Hepatocyte (in vitro differentiated cells): ENCODE measurements at regions not wholly inside any gene's neighbourhood (a gene's known extent, or its start where the extent isn't known, plus 50 kb on each side); places are given as distances from the start of the nearest gene placed in this dataset.

Source experiments
- DNase-seq: peaks from one replicate; pipeline ENCODE4 v3.0.0-alpha.2; 2016; ENCODE audit warnings: low spot score
- H2AFZ ChIP-seq: fragments of 200-600 bp; sonication (generic); 2 replicates; pipeline ENCODE4 v1.6.0; 2016; ENCODE audit warnings: antibody characterized with exemption, mild to moderate bottlenecking
- H3K27ac ChIP-seq: fragments of 200-600 bp; sonication (generic); 2 replicates; pipeline ENCODE4 v1.5.1; 2016; ENCODE audit warnings: mild to moderate bottlenecking
- H3K27me3 ChIP-seq: fragments of 200-600 bp; sonication (generic); 2 replicates; pipeline ENCODE4 v1.6.1; 2016
- H3K36me3 ChIP-seq: fragments of 200-600 bp; sonication (generic); replicated peaks from 2 replicates; pipeline ENCODE4 v1.5.1; 2016; ENCODE audit warnings: low read depth; ENCODE audit not compliant: insufficient read depth
- H3K4me1 ChIP-seq: fragments of 200-600 bp; sonication (generic); 2 replicates; pipeline ENCODE4 v1.5.1; 2016; ENCODE audit warnings: mild to moderate bottlenecking, moderate library complexity; ENCODE audit not compliant: insufficient read depth
- H3K4me2 ChIP-seq: fragments of 200-600 bp; sonication (generic); 2 replicates; pipeline ENCODE4 v1.6.0; 2016
- H3K4me3 ChIP-seq: fragments of 200-600 bp; sonication (generic); 2 replicates; pipeline ENCODE4 v1.5.1; 2016; ENCODE audit warnings: mild to moderate bottlenecking
- H3K79me2 ChIP-seq: fragments of 200-600 bp; sonication (generic); 2 replicates; pipeline ENCODE4 v1.6.0; 2017; ENCODE audit warnings: mild to moderate bottlenecking
- H3K9me2 ChIP-seq: fragments of 200-600 bp; sonication (generic); replicated peaks from 2 replicates; pipeline ENCODE4 v1.6.0; 2017; ENCODE audit warnings: mild to moderate bottlenecking; ENCODE audit not compliant: insufficient read depth
- H3K9me3 ChIP-seq: fragments of 200-600 bp; sonication (generic); 2 replicates; pipeline ENCODE4 v1.5.1; 2016; ENCODE audit warnings: low read depth, mild to moderate bottlenecking
- H4K20me1 ChIP-seq: fragments of 200-600 bp; sonication (generic); 2 replicates; pipeline ENCODE4 v1.6.0; 2016; ENCODE audit warnings: mild to moderate bottlenecking; ENCODE audit not compliant: insufficient read depth, poor library complexity, severe bottlenecking
- EZH2 ChIP-seq: fragments of 200-600 bp; sonication (generic); IDR thresholded peaks from 2 replicates; pipeline ENCODE4 v1.6.1; 2016; ENCODE audit warnings: antibody characterized with exemption, mild to moderate bottlenecking, borderline replicate concordance
- EZH2phosphoT487 ChIP-seq: fragments of 200-600 bp; sonication (generic); IDR thresholded peaks from one replicate; pipeline ENCODE4 v1.6.1; 2018; ENCODE audit warnings: antibody characterized with exemption, mild to moderate bottlenecking, low read depth, moderate library complexity; ENCODE audit not compliant: unreplicated experiment, severe bottlenecking
- WGBS: methylation state at CpG from one replicate; pipeline ENCODE4 v1.1.6; 2016; ENCODE audit warnings: low lambda C conversion rate; ENCODE audit errors: missing lambda C conversion rate; 5-methylcytosine and 5-hydroxymethylcytosine counted together
- TF ChIP-seq, protein P1 (sequence below): fragments of 200-600 bp; sonication (generic); IDR thresholded peaks from 2 replicates; pipeline ENCODE4 v1.5.1; 2016; ENCODE audit warnings: antibody characterized with exemption, mild to moderate bottlenecking; ENCODE audit not compliant: poor library complexity

DNA sequence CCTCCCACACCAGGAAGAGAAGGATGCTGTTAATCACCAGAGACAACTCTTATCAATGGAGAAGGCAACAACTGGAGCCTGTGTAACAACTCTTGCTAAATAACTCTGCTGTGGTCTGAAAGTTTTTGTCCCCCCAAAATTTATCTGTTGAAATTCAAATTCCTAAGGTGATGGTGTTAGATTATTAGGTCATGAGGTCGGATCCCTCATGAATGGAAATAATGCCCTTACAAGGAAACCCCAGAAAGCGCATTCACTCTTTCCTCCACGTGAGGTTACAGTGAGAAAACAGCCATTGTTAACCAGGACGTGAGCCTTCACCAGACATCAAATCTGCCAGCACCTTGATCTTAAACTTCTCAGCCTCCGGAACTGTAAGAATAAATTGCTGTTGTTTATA is 141.9 kb upstream of the CXADR start:
- H3K79me2 ChIP-seq, result no peaks in the 10 kb centered on the region
- no peaks in the 10 kb centered on the region for H3K36me3 ChIP-seq
- WGBS, result 31% methylated on average over 5 of the region's 5 CpGs
- H3K4me1 ChIP-seq, result no peaks in the 10 kb centered on the region
- no peaks in the 10 kb centered on the region for H3K9me2 ChIP-seq
- H3K4me2 ChIP-seq, result peak overlapping the region; percentile 5
- H3K4me3 ChIP-seq, result no peak overlapping the region
- TF ChIP-seq, protein P1, sequence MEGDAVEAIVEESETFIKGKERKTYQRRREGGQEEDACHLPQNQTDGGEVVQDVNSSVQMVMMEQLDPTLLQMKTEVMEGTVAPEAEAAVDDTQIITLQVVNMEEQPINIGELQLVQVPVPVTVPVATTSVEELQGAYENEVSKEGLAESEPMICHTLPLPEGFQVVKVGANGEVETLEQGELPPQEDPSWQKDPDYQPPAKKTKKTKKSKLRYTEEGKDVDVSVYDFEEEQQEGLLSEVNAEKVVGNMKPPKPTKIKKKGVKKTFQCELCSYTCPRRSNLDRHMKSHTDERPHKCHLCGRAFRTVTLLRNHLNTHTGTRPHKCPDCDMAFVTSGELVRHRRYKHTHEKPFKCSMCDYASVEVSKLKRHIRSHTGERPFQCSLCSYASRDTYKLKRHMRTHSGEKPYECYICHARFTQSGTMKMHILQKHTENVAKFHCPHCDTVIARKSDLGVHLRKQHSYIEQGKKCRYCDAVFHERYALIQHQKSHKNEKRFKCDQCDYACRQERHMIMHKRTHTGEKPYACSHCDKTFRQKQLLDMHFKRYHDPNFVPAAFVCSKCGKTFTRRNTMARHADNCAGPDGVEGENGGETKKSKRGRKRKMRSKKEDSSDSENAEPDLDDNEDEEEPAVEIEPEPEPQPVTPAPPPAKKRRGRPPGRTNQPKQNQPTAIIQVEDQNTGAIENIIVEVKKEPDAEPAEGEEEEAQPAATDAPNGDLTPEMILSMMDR, result no peak
- TF ChIP-seq EZH2phosphoT487, result no peak
- no peak for TF ChIP-seq EZH2
- H3K27ac ChIP-seq, result peak overlapping the region; percentile 29
- no peak for DNase-seq
- H3K27me3 ChIP-seq, result no peaks in the 10 kb centered on the region
- no peak overlapping the region for H2AFZ ChIP-seq
- H4K20me1 ChIP-seq, result no peaks in the 10 kb centered on the region
- no peaks in the 10 kb centered on the region for H3K9me3 ChIP-seq

DNA sequence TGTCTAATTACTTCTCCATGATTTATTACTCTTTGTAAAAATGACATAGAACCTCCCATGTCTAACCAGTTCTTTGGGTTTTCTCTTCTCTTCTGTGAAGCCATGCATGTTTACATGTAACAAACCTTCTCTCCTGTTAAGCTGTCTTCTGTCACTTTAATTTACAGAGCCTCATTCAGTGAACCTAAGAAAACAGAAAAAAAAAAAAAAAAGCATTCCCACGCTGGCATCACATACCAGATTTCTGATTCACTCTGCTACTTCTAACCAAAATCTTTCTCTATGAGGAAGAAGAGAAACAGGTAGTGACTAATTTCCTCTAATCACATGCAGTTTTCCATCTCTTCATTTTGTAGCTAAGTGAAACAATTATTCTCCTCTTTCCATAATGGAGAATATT is 141.4 kb upstream of the CXADR start:
- H3K9me3 ChIP-seq, result no peaks in the 10 kb centered on the region
- H3K27me3 ChIP-seq, result no peaks in the 10 kb centered on the region
- peak overlapping the region; percentile 29 for H3K27ac ChIP-seq
- H3K4me2 ChIP-seq, result no peak overlapping the region
- H2AFZ ChIP-seq, result no peak overlapping the region
- DNase-seq, result no peak
- H3K9me2 ChIP-seq, result no peaks in the 10 kb centered on the region
- 3% methylated on average over 1 of the region's 1 CpG for WGBS
- H4K20me1 ChIP-seq, result no peaks in the 10 kb centered on the region
- H3K79me2 ChIP-seq, result no peaks in the 10 kb centered on the region
- no peaks in the 10 kb centered on the region for H3K4me1 ChIP-seq
- TF ChIP-seq EZH2phosphoT487 (no peak), EZH2 (no peak)
- TF ChIP-seq, protein P1, result no peak
- H3K36me3 ChIP-seq, result no peaks in the 10 kb centered on the region
- no peak overlapping the region for H3K4me3 ChIP-seq

DNA sequence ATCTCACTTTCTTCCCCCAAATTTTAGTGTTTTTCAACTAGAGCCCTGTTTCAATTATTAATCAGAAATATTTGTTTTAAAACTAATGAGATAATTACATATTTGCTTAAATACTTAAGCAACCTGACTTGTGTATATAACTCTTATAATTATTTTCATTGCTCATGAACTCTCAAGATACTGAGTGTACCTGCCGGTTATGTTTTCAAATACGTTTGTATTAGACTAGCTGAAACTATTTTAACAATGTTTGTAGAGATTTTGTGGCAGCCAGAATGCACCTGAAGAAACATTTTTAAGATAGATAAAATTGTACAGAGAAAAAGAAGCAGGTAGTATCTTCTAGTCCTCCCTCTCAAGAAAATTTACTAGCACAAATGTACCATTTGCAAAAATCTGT is 140.6 kb upstream of the CXADR start:
- Histone ChIP-seq H3K27ac (no peak overlapping the region), H3K4me2 (no peak overlapping the region), H3K4me3 (no peak overlapping the region), H3K4me1 (no peaks in the 10 kb centered on the region), H2AFZ (no peak overlapping the region), H3K79me2 (no peaks in the 10 kb centered on the region), H3K9me2 (no peaks in the 10 kb centered on the region), H4K20me1 (no peaks in the 10 kb centered on the region), H3K36me3 (no peaks in the 10 kb centered on the region), H3K27me3 (no peaks in the 10 kb centered on the region), H3K9me3 (no peaks in the 10 kb centered on the region)
- 43% methylated on average over 2 of the region's 2 CpGs for WGBS
- DNase-seq, result no peak
- TF ChIP-seq EZH2, result no peak
- TF ChIP-seq, protein P1, result no peak
- TF ChIP-seq EZH2phosphoT487, result no peak

DNA sequence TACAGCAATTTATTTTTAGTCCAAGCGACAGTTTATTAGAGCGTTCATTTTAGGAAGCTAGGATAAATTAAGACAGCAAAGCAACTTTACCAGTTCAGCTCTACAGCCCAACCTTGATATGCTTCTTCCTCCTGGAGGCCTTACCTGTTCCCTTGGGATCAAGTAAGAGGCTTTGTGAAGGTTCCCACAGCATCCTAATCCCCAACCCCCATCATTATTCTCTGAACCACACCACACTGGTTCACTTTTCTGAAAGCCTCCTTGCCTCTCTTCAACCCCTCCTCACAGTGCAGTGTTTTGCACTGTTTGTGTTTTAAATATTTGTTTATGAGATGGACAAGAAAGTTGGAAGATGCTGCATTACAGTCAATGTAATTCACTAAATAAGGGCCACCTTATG is 126.3 kb upstream of the CXADR start:
- no peak overlapping the region for H3K27ac ChIP-seq
- no peaks in the 10 kb centered on the region for H3K9me3 ChIP-seq
- H4K20me1 ChIP-seq, result no peaks in the 10 kb centered on the region
- TF ChIP-seq EZH2phosphoT487 (no peak), EZH2 (no peak)
- TF ChIP-seq, protein P1, result no peak
- H3K79me2 ChIP-seq, result no peaks in the 10 kb centered on the region
- no peaks in the 10 kb centered on the region for H3K27me3 ChIP-seq
- no peaks in the 10 kb centered on the region for H3K4me1 ChIP-seq
- no peak overlapping the region for H3K4me3 ChIP-seq
- no peak overlapping the region for H3K4me2 ChIP-seq
- H2AFZ ChIP-seq, result no peak overlapping the region
- DNase-seq, result no peak
- no peaks in the 10 kb centered on the region for H3K9me2 ChIP-seq
- 34% methylated on average over 2 of the region's 2 CpGs for WGBS
- no peaks in the 10 kb centered on the region for H3K36me3 ChIP-seq
